Upper lobe of left lung (tissue), 6 donors: ENCODE measurements at regions not wholly inside any gene's neighbourhood (a gene's known extent, or its start where the extent isn't known, plus 50 kb on each side); places are given as distances from the start of the nearest gene placed in this dataset.

Source experiments
- ATAC-seq, 2 donors: fragments of 200-7000 bp; cut with Tn5 transposase; one replicate each; pipeline ENCODE4 v1.9.1; 2022; ENCODE audit warnings: mild to moderate bottlenecking in 2 of 2, moderate library complexity in 2 of 2; ENCODE audit not compliant: low FRiP score in 2 of 2
- DNase-seq, 2 donors: peaks; one replicate each; pipeline ENCODE4 v3.0.0-alpha.2; 2019 to 2020
- H3K27ac ChIP-seq, 4 donors: fragments of 200-600 bp; sonication (generic); one replicate each; pipeline ENCODE4 v1.5.1; 2016 to 2019
- H3K27me3 ChIP-seq, 4 donors: fragments of 200-600 bp; sonication (generic); one replicate each; pipeline ENCODE4 v1.5.1; 2017 to 2019
- H3K36me3 ChIP-seq, 4 donors: fragments of 200-600 bp; sonication (generic); one replicate each; pipeline ENCODE4 v1.5.1; 2016 to 2019
- H3K4me1 ChIP-seq, 4 donors: fragments of 200-600 bp; sonication (generic); one replicate each; pipeline ENCODE4 v1.5.1; 2018 to 2019
- H3K4me3 ChIP-seq, 4 donors: fragments of 200-600 bp; sonication (generic); one replicate each; pipeline ENCODE4 v1.5.1; 2017 to 2019; ENCODE audit warnings: mild to moderate bottlenecking in 2 of 4, moderate library complexity in 1 of 4
- H3K9me3 ChIP-seq, 4 donors: fragments of 200-600 bp; sonication (generic); one replicate each; pipeline ENCODE4 v1.5.1; 2018 to 2019
- CTCF ChIP-seq, 6 experiments: fragments of 450-650 bp in 4 of 6; fragments of 200-600 bp in 2 of 6; sonication (generic) in 2 of 6; IDR thresholded peaks; one replicate each; pipeline ENCODE4 v1.5.1; 2016 to 2019; ENCODE audit warnings: antibody characterized with exemption in 6 of 6
- EP300 ChIP-seq, 4 donors: sonication (generic); formaldehyde crosslinking; IDR thresholded peaks; one replicate each; pipeline ENCODE4 v1.5.1; 2017; ENCODE audit warnings: antibody characterized with exemption in 4 of 4, control low read depth in 2 of 4
- POLR2A ChIP-seq, 4 donors: fragments of 450-650 bp; IDR thresholded peaks; one replicate each; pipeline ENCODE4 v1.5.1; 2016 to 2017; ENCODE audit warnings: antibody characterized with exemption in 4 of 4, mild to moderate bottlenecking in 2 of 4
- POLR2AphosphoS5 ChIP-seq, 2 donors: sonication (generic); formaldehyde crosslinking; IDR thresholded peaks; one replicate each; pipeline ENCODE4 v1.5.1; 2017; ENCODE audit warnings: antibody characterized with exemption in 2 of 2
- WGBS, 2 donors: methylation state at CpG; one replicate each; pipeline ENCODE4 v1.1.5; 2017 to 2018; 5-methylcytosine and 5-hydroxymethylcytosine counted together
- donor health status: DM: no; HTN: no; CAD: no; lungs with moderate emphysema.
- donor health status: DM: no; HTN: yes; CAD: no; lungs with severe emphysema.

GRCh38 chrX:109925656-109926055 lies 77.3 kb upstream of the TMEM164 start:
- H3K27ac ChIP-seq: no peak overlapping the region
- no peaks in the 10 kb centered on the region for H3K4me1 ChIP-seq
- H3K4me3 ChIP-seq: no peak overlapping the region
- H3K36me3 ChIP-seq: no peaks in the 10 kb centered on the region
- DNase-seq: no peak
- no peaks in the 10 kb centered on the region for H3K9me3 ChIP-seq
- TF ChIP-seq CTCF (IDR thresholded peaks at IDR 0.05) (no peak), EP300 (IDR thresholded peaks at IDR 0.05) (no peak), POLR2A (IDR thresholded peaks at IDR 0.05) (no peak), POLR2AphosphoS5 (IDR thresholded peaks at IDR 0.05) (no peak)
- no peaks in the 10 kb centered on the region for H3K27me3 ChIP-seq
- ATAC-seq: no peak

DNA sequence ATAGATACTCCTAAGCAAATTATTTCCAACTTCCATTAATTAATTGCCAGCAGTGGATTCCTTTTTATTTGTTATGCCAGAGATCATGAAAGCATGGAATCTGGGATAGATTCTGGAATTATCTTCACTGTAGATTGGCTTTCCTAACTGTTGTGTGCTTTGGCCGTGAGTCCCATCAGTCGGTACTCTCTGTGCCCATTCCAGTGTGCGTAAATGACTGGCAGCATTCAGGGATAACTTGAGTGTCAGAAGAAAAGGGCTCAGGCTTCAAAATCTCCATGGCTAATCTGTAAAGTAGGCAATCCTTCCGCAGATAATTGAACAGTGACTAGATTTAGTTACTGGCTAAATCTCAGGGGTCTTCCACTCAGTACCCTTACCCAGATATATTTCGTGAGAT lies 76.8 kb upstream of the TMEM164 start:
- H3K9me3 ChIP-seq: no peaks in the 10 kb centered on the region
- no peak for DNase-seq
- no peak for TF ChIP-seq EP300 (IDR thresholded peaks at IDR 0.05)
- TF ChIP-seq CTCF (IDR thresholded peaks at IDR 0.05): no peak
- TF ChIP-seq POLR2A (IDR thresholded peaks at IDR 0.05): no peak
- TF ChIP-seq POLR2AphosphoS5 (IDR thresholded peaks at IDR 0.05): no peak
- no peak for ATAC-seq
- WGBS, 2 donors: 88 to 98% methylated on average over 5 of the region's 5 CpGs
- H3K4me3 ChIP-seq: no peak overlapping the region
- H3K36me3 ChIP-seq: no peaks in the 10 kb centered on the region
- H3K27ac ChIP-seq: no peak overlapping the region
- H3K27me3 ChIP-seq: no peaks in the 10 kb centered on the region
- no peaks in the 10 kb centered on the region for H3K4me1 ChIP-seq

DNA sequence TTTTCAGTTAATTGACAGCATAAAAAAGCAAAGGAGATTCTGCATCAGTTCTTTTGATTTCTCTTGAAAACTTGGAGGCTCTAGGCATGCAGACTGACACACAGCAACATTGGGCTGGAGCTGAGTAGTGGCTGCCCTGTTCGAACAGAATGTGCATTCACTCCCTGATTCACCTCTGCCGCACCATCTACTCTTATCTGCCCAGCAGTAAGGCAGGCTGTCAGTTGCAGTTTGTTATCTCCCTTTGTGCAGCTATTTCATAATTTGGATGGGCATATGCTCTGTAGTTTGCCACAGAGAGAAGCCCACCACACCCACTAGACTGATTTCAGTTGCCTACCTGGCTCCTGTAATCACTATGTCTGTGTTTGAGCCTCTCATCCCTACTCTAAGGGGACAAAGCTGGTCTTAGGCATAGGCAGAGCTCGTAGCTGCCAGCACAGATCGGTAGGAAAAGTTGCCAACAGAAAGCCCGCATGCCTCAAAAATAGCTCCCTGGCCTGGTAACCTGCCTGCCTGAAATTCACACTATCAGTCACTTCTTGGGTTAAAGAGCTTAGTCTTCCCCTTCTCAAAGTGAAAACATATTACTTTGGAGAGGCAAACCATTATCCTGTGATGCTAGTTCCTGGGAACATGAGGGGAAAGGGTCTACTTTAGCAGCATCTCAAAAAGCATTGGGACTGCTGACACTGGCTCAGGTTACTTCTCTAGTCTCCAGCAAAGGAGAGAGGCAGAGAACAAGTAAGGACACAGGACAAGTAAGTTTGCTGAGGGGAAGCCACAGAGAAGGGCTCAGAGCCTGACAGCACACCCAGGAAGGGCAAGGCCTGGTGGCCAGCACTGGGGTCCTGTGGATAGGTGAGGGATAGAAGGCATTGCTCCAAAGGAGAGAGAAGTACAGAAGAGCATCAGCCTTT lies 75.9 kb upstream of the TMEM164 start:
- Histone ChIP-seq H3K27ac (no peak overlapping the region), H3K36me3 (no peaks in the 10 kb centered on the region), H3K9me3 (no peaks in the 10 kb centered on the region), H3K27me3 (no peaks in the 10 kb centered on the region), H3K4me3 (no peak overlapping the region), H3K4me1 (no peaks in the 10 kb centered on the region)
- no peak for ATAC-seq
- WGBS, 2 donors: 82 to 100% methylated on average over 1 to 5 of the region's 5 CpGs
- DNase-seq: no peak
- no peak for TF ChIP-seq CTCF (IDR thresholded peaks at IDR 0.05)
- TF ChIP-seq POLR2AphosphoS5 (IDR thresholded peaks at IDR 0.05): no peak
- no peak for TF ChIP-seq EP300 (IDR thresholded peaks at IDR 0.05)
- no peak for TF ChIP-seq POLR2A (IDR thresholded peaks at IDR 0.05)

- Histone ChIP-seq H3K9me3 (no peaks in the 10 kb centered on the region), H3K4me3 (no peak overlapping the region), H3K36me3 (no peaks in the 10 kb centered on the region), H3K4me1 (no peaks in the 10 kb centered on the region), H3K27ac (no peak overlapping the region), H3K27me3 (no peaks in the 10 kb centered on the region)
- 87 to 94% methylated on average over 3 to 4 of the region's 4 CpGs for WGBS, 2 donors
- DNase-seq (no peak), ATAC-seq (no peak)
- TF ChIP-seq POLR2A (IDR thresholded peaks at IDR 0.05): no peak
- TF ChIP-seq POLR2AphosphoS5 (IDR thresholded peaks at IDR 0.05): no peak
- TF ChIP-seq EP300 (IDR thresholded peaks at IDR 0.05): no peak
- no peak for TF ChIP-seq CTCF (IDR thresholded peaks at IDR 0.05)
Measured at GRCh38 chrX:109927663-109928273, 75.1 kb upstream of the TMEM164 start.
